ENCODE measurements at regions not wholly inside any gene's neighbourhood (a gene's known extent, or its start where the extent isn't known, plus 50 kb on each side); places are given as distances from the start of the nearest gene placed in this dataset.

DNA sequence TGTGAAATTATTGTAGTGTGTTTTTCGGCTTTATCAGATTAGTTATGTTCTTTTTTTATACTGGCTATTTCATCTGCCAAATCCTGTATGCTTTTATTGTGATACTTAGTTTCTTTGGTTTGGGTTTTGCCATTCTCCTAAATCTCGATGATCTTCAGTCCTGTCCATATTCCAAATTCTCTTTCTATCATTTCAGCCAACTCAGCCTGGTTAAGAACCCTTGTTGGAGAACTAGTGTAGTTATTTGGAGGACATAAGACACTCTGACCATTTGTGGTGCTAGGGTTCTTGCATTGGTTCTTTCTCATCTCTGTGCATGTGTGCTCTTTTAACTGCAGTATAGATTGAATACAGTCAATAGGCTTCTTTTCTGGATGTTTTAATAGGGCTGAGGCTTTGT, 187.0 kb upstream of the CCNH start:
- TF ChIP-seq, protein P1, sequence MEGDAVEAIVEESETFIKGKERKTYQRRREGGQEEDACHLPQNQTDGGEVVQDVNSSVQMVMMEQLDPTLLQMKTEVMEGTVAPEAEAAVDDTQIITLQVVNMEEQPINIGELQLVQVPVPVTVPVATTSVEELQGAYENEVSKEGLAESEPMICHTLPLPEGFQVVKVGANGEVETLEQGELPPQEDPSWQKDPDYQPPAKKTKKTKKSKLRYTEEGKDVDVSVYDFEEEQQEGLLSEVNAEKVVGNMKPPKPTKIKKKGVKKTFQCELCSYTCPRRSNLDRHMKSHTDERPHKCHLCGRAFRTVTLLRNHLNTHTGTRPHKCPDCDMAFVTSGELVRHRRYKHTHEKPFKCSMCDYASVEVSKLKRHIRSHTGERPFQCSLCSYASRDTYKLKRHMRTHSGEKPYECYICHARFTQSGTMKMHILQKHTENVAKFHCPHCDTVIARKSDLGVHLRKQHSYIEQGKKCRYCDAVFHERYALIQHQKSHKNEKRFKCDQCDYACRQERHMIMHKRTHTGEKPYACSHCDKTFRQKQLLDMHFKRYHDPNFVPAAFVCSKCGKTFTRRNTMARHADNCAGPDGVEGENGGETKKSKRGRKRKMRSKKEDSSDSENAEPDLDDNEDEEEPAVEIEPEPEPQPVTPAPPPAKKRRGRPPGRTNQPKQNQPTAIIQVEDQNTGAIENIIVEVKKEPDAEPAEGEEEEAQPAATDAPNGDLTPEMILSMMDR (IDR thresholded peaks at IDR 0.05; ENCODE audit: low read depth, low read length) = no peak
- TF ChIP-seq MYC (IDR thresholded peaks at IDR 0.05; ENCODE audit: low read depth, low read length) = no peak
- no peak for TF ChIP-seq POLR2A (IDR thresholded peaks at IDR 0.05; ENCODE audit: extremely low read depth, insufficient read length)
